Mesendoderm (in vitro differentiated cells): ENCODE measurements at regions not wholly inside any gene's neighbourhood (a gene's known extent, or its start where the extent isn't known, plus 50 kb on each side); places are given as distances from the start of the nearest gene placed in this dataset.

Experiments used
- DNase-seq: peaks from one replicate; pipeline ENCODE4 v3.0.0; 2013
- H2AK5ac ChIP-seq: 2 replicates; pipeline ENCODE4 v1.6.1; 2013; ENCODE audit warnings: low read length, inconsistent platforms
- H2BK120ac ChIP-seq: 2 replicates; pipeline ENCODE4 v1.6.1; 2013; ENCODE audit warnings: low read depth, mild to moderate bottlenecking, low read length, moderate library complexity, mixed read lengths
- H2BK15ac ChIP-seq: replicated peaks from 2 replicates; pipeline ENCODE4 v1.6.1; 2013; ENCODE audit warnings: low read depth, mild to moderate bottlenecking, moderate library complexity
- H2BK5ac ChIP-seq: 2 replicates; pipeline ENCODE4 v1.6.1; 2013; ENCODE audit warnings: low read length, inconsistent platforms
- H3K18ac ChIP-seq: 2 replicates; pipeline ENCODE4 v1.6.1; 2013; ENCODE audit warnings: mild to moderate bottlenecking, low read length, mixed read lengths
- H3K23ac ChIP-seq: one replicate; pipeline ENCODE4 v1.6.1; 2013; ENCODE audit warnings: low read length
- H3K27ac ChIP-seq: 2 replicates; pipeline ENCODE4 v1.5.1; 2013; ENCODE audit warnings: low read depth, mild to moderate bottlenecking, inconsistent platforms, low read length, moderate library complexity
- H3K27me3 ChIP-seq: 2 replicates; pipeline ENCODE4 v1.6.1; 2013; ENCODE audit warnings: low read length, control low read depth, mild to moderate bottlenecking, inconsistent platforms; ENCODE audit not compliant: insufficient read depth, poor library complexity
- H3K36me3 ChIP-seq: 2 replicates; pipeline ENCODE4 v1.6.1; 2013; ENCODE audit warnings: low read length, inconsistent platforms; ENCODE audit not compliant: control insufficient read depth, insufficient read depth
- H3K4ac ChIP-seq: one replicate; pipeline ENCODE4 v1.6.1; 2013; ENCODE audit warnings: low read depth, mild to moderate bottlenecking, low read length, moderate library complexity
- H3K4me1 ChIP-seq: 2 replicates; pipeline ENCODE4 v1.6.1; 2013; ENCODE audit warnings: low read depth, low read length, inconsistent platforms; ENCODE audit not compliant: control insufficient read depth
- H3K4me2 ChIP-seq: 2 replicates; pipeline ENCODE4 v1.6.1; 2013; ENCODE audit warnings: low read length
- H3K4me3 ChIP-seq: 2 replicates; pipeline ENCODE4 v1.5.1; 2013; ENCODE audit warnings: mild to moderate bottlenecking, low read length
- H3K56ac ChIP-seq: one replicate; pipeline ENCODE4 v1.6.1; 2013; ENCODE audit warnings: low read length
- H3K79me1 ChIP-seq: 2 replicates; pipeline ENCODE4 v1.6.1; 2013; ENCODE audit warnings: low read length, inconsistent platforms
- H3K79me2 ChIP-seq: 2 replicates; pipeline ENCODE4 v1.6.1; 2013; ENCODE audit warnings: mild to moderate bottlenecking, low read length; ENCODE audit not compliant: control insufficient read depth, insufficient read depth
- H3K9ac ChIP-seq: 2 replicates; pipeline ENCODE4 v1.6.1; 2013; ENCODE audit warnings: low read length, inconsistent platforms
- H4K5ac ChIP-seq: one replicate; pipeline ENCODE4 v1.6.1; 2013; ENCODE audit warnings: low read length
- H4K8ac ChIP-seq: one replicate; pipeline ENCODE4 v1.6.1; 2013; ENCODE audit warnings: low read depth, mild to moderate bottlenecking, control low read depth, low read length, moderate library complexity
- WGBS: extraction: QIAGEN DNeasy Blood & Tissue Kit; methylation state at CpG from one replicate; pipeline ENCODE4 v1.1.7; 2013; ENCODE audit warnings: low lambda C conversion rate, missing lambda C conversion rate; ENCODE audit not compliant: insufficient coverage; ENCODE audit errors: extremely low coverage; 5-methylcytosine and 5-hydroxymethylcytosine counted together

DNA sequence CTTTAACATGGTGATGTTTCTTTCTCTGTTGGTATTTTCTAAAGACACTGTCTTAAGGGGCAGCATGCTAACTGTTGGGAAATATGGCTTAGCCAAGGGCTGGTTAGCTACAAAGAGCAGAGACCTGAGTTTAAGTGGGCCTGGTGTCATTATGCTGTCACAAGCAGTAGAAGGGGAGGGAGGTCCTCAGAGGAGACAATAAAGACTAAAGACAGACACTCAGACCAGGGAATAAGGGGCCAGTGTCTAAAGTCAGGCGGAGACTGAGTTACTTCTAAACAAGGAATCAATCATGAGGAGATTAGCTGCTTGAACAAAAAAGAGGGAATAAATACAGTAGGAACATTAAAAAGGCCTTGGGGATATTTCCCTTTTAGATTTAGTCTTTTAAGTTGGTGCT lies 142.7 kb upstream of the DPPA4 start:
- Histone ChIP-seq H3K18ac (no peak overlapping the region), H3K27me3 (no peaks in the 10 kb centered on the region), H3K4me2 (no peak overlapping the region), H3K79me2 (no peaks in the 10 kb centered on the region), H3K4ac (no peak overlapping the region), H2BK5ac (no peak overlapping the region), H4K5ac (no peak overlapping the region), H3K4me1 (no peaks in the 10 kb centered on the region), H4K8ac (no peak overlapping the region), H3K23ac (no peak overlapping the region), H3K9ac (no peak overlapping the region), H3K79me1 (no peaks in the 10 kb centered on the region), H2BK15ac (no peak overlapping the region), H3K27ac (no peak overlapping the region), H2AK5ac (no peak overlapping the region), H3K36me3 (no peaks in the 10 kb centered on the region), H3K4me3 (no peak overlapping the region), H2BK120ac (no peak overlapping the region), H3K56ac (no peak overlapping the region)
- no CpG with 5 or more reads among the region's 1 CpG for WGBS
- no peak for DNase-seq

- no CpG with 5 or more reads among the region's 1 CpG for WGBS
Observed at GRCh38 chr3:109478614-109479013, 141.3 kb upstream of the DPPA4 start.

GRCh38 chr3:109460961-109461360 lies 123.6 kb upstream of the DPPA4 start:
- no peaks in the 10 kb centered on the region for H3K79me1 ChIP-seq
- no peak overlapping the region for H3K18ac ChIP-seq
- H3K36me3 ChIP-seq = no peaks in the 10 kb centered on the region
- no peak overlapping the region for H3K4me3 ChIP-seq
- no peak overlapping the region for H2BK15ac ChIP-seq
- no peak overlapping the region for H3K9ac ChIP-seq
- no peak overlapping the region for H4K8ac ChIP-seq
- no peak overlapping the region for H3K4ac ChIP-seq
- no peak overlapping the region for H3K27ac ChIP-seq
- H2BK120ac ChIP-seq = no peak overlapping the region
- H2AK5ac ChIP-seq = no peak overlapping the region
- no peaks in the 10 kb centered on the region for H3K27me3 ChIP-seq
- no peak overlapping the region for H4K5ac ChIP-seq
- no peak overlapping the region for H3K4me2 ChIP-seq
- H3K23ac ChIP-seq = no peak overlapping the region
- no peak for DNase-seq
- no CpG with 5 or more reads among the region's 3 CpGs for WGBS
- H2BK5ac ChIP-seq = no peak overlapping the region
- H3K79me2 ChIP-seq = no peaks in the 10 kb centered on the region
- H3K4me1 ChIP-seq = no peaks in the 10 kb centered on the region
- no peak overlapping the region for H3K56ac ChIP-seq

More at GRCh38 chr3:109478614-109479013, 141.3 kb upstream of the DPPA4 start:
- no peaks in the 10 kb centered on the region for H3K4me1 ChIP-seq
- no peak overlapping the region for H3K27ac ChIP-seq
- no peaks in the 10 kb centered on the region for H3K36me3 ChIP-seq
- no peak overlapping the region for H3K4me2 ChIP-seq
- no peak overlapping the region for H2AK5ac ChIP-seq
- DNase-seq = no peak
- H3K4me3 ChIP-seq = no peak overlapping the region
- no peak overlapping the region for H3K23ac ChIP-seq
- no peaks in the 10 kb centered on the region for H3K79me2 ChIP-seq
- H3K9ac ChIP-seq = no peak overlapping the region
- no peak overlapping the region for H2BK5ac ChIP-seq
- H3K27me3 ChIP-seq = no peaks in the 10 kb centered on the region
- H3K56ac ChIP-seq = no peak overlapping the region
- no peak overlapping the region for H3K4ac ChIP-seq
- no peak overlapping the region for H2BK120ac ChIP-seq
- no peak overlapping the region for H4K8ac ChIP-seq
- no peak overlapping the region for H3K18ac ChIP-seq
- H2BK15ac ChIP-seq = no peak overlapping the region
- no peaks in the 10 kb centered on the region for H3K79me1 ChIP-seq
- H4K5ac ChIP-seq = no peak overlapping the region

DNA sequence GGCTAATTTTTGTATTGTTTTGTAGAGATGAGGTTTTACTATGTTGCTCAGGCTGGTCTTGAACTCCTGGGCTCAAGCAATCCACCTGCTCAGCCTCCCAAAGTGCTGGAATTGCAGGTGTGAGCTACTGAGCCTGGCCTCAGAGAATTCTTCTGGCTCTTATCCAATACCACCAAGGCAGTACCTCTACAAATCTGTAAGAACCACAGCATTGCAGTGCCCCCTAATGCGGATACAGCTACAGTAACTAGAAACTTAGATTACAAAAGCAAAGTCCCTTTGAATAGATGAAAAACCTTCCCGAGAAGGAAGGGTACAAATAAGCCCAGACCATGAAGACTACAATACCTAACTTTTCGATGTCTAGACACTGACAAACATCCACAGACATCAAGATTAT lies 107.9 kb upstream of the DPPA4 start:
- no peak overlapping the region for H3K18ac ChIP-seq
- H3K56ac ChIP-seq = no peak overlapping the region
- H3K79me2 ChIP-seq = no peaks in the 10 kb centered on the region
- no peak overlapping the region for H2BK15ac ChIP-seq
- H3K79me1 ChIP-seq = no peaks in the 10 kb centered on the region
- no peaks in the 10 kb centered on the region for H3K27me3 ChIP-seq
- H2AK5ac ChIP-seq = no peak overlapping the region
- H2BK5ac ChIP-seq = no peak overlapping the region
- no peaks in the 10 kb centered on the region for H3K4me1 ChIP-seq
- no peak overlapping the region for H4K5ac ChIP-seq
- DNase-seq = no peak
- H3K4me3 ChIP-seq = no peak overlapping the region
- H3K36me3 ChIP-seq = no peaks in the 10 kb centered on the region
- no peak overlapping the region for H3K27ac ChIP-seq
- H3K4ac ChIP-seq = no peak overlapping the region
- no peak overlapping the region for H3K4me2 ChIP-seq
- H3K23ac ChIP-seq = no peak overlapping the region
- H4K8ac ChIP-seq = no peak overlapping the region
- no peak overlapping the region for H2BK120ac ChIP-seq
- no CpG with 5 or more reads among the region's 3 CpGs for WGBS
- no peak overlapping the region for H3K9ac ChIP-seq

GRCh38 chr3:109442531-109442930 lies 105.2 kb upstream of the DPPA4 start:
- no peak overlapping the region for H2BK15ac ChIP-seq
- no peak overlapping the region for H3K56ac ChIP-seq
- no peak overlapping the region for H3K23ac ChIP-seq
- no peaks in the 10 kb centered on the region for H3K36me3 ChIP-seq
- no peak overlapping the region for H2BK120ac ChIP-seq
- H3K79me1 ChIP-seq = no peaks in the 10 kb centered on the region
- H3K79me2 ChIP-seq = no peaks in the 10 kb centered on the region
- H3K4me2 ChIP-seq = no peak overlapping the region
- no peaks in the 10 kb centered on the region for H3K27me3 ChIP-seq
- H4K8ac ChIP-seq = no peak overlapping the region
- no peak overlapping the region for H3K9ac ChIP-seq
- no peak overlapping the region for H3K4me3 ChIP-seq
- no peak overlapping the region for H2AK5ac ChIP-seq
- DNase-seq = no peak
- no peak overlapping the region for H3K27ac ChIP-seq
- no peak overlapping the region for H3K4ac ChIP-seq
- H3K18ac ChIP-seq = no peak overlapping the region
- no CpG with 5 or more reads among the region's 4 CpGs for WGBS
- no peak overlapping the region for H2BK5ac ChIP-seq
- no peaks in the 10 kb centered on the region for H3K4me1 ChIP-seq
- no peak overlapping the region for H4K5ac ChIP-seq

GRCh38 chr3:109440353-109440752 lies 103.0 kb upstream of the DPPA4 start:
- Histone ChIP-seq H2BK15ac (no peak overlapping the region), H2AK5ac (no peak overlapping the region), H3K9ac (no peak overlapping the region), H3K4me2 (no peak overlapping the region), H3K27me3 (no peaks in the 10 kb centered on the region), H4K5ac (no peak overlapping the region), H2BK120ac (no peak overlapping the region), H3K79me1 (no peaks in the 10 kb centered on the region), H3K23ac (no peak overlapping the region), H3K18ac (no peak overlapping the region), H2BK5ac (no peak overlapping the region), H3K79me2 (no peaks in the 10 kb centered on the region), H3K4me1 (no peaks in the 10 kb centered on the region), H3K56ac (no peak overlapping the region), H3K36me3 (no peaks in the 10 kb centered on the region), H3K4ac (no peak overlapping the region), H4K8ac (no peak overlapping the region), H3K4me3 (no peak overlapping the region), H3K27ac (no peak overlapping the region)
- DNase-seq = peak; percentile 11
- no CpG with 5 or more reads among the region's 7 CpGs for WGBS
